Kasumi-1 (cell line): ENCODE measurements at regions not wholly inside any gene's neighbourhood (a gene's known extent, or its start where the extent isn't known, plus 50 kb on each side); places are given as distances from the start of the nearest gene placed in this dataset.
"Not testable (repeated sequence)": the region's sequence is repeated elsewhere in the genome, so short reads cannot be mapped to it uniquely, and the experiment has no call there.

Source experiments
- DNase-seq, 2 experiments: peaks; one replicate each; lab custom pipeline; 2025; lab: John Stamatoyannopoulos, UW

DNA sequence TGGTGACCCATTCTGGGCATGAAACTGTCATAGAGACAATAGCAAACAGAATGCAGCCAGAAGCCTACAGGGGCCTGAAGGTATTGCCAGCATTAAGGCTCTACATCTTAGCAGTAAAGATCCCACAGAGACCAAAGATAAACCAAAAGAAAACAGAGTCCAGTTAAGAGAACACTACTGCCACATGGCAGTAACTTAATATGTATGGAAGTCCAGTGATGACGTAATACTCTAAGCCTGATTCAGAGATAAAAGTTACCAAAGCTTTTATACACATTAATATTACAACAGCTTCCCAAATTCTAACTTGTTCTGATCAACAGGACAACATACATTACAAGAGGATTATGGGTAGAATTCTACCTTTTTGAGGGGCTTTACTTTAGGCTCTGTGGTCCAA, 371.5 kb downstream of the PRELID2 start:
- DNase-seq = no peak

- no peak for DNase-seq
These were observed 372.6 kb downstream of the PRELID2 start for GRCh38 chr5:145462525-145462924.

- no peak for DNase-seq
These were observed 384.8 kb downstream of the PRELID2 start for GRCh38 chr5:145450286-145450885.

DNA sequence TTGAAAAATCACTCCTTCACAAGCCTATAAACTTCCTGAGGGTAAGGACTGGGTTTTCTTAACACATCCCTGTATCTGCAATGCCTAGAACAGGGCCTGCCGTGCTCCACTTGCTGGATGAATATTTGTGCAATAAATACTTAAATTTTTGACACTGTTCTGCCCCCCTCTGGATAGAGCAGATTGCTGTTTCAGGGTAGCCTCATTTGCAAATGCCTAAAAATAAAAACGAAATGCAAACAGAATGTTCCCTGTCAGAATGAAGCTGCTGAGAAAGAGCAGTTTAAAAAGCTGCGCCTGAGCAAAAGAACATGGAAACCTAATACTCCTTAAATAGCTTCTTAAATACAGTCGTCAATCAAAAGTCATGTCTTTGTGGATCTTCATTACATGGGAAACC, 385.3 kb downstream of the PRELID2 start:
- DNase-seq = no peak

- not testable (repeated sequence) for DNase-seq
These were observed 388.3 kb downstream of the PRELID2 start for GRCh38 chr5:145446875-145447274.

GRCh38 chr5:145446412-145446811, 388.7 kb downstream of the PRELID2 start:
- DNase-seq = no peak

DNA sequence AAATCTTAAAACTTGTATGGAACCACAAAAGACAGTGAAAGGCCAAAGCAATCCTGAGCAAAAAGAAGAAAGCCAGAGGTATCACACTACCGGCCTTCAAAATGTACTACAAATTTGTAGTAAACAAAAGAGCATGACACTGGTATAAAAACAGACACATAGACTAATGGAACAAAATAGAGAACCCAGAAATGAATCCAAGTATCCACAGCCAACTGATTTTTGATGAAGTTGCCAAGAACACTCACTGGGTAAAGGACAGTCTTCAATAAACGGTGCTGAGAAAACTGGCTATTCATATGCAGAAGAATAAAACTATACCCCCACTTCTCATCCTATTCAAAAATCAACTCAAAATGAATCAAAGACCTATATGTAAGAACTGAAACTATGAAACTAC, 390.1 kb downstream of the PRELID2 start:
- DNase-seq = no peak

DNA sequence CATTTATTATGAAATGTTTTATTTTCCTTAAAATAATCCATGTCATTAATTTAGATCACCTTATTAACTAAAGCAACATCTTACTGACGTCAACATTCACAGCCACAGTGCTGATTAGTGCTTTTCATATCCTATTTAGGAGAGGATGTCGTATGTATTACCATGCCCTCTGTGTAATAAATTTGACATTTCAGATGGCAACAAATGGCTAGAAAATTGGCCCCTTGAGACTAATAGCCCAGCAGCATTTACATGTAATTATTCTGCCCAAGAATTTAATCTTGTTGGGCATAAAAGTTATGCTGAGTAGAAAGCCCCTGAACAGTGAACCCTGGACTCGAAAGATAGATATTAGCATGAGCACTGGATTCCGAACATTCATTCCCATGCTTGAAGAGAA, 391.2 kb downstream of the PRELID2 start:
- no peak for DNase-seq

DNA sequence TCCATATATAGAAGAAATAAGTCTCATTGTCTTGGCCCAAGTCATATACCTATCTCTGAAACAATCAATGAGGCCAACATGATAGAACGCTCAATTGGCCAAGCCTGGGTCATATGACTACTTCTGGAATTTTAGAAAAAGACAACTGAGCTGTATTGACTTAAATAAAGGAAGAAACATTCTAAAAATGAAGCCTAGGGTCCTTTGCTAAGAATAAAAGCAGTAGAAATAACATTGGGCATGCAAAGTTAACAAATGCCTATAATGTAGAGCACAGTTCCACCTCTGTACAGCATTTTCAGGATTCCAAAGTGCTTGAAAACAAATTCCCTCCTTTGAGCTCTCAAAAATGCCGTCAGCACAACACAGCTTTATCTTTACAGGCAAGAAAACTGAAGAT, 391.8 kb downstream of the PRELID2 start:
- DNase-seq = no peak

GRCh38 chr5:145442661-145443060, 392.5 kb downstream of the PRELID2 start:
- DNase-seq = not testable (repeated sequence)

DNA sequence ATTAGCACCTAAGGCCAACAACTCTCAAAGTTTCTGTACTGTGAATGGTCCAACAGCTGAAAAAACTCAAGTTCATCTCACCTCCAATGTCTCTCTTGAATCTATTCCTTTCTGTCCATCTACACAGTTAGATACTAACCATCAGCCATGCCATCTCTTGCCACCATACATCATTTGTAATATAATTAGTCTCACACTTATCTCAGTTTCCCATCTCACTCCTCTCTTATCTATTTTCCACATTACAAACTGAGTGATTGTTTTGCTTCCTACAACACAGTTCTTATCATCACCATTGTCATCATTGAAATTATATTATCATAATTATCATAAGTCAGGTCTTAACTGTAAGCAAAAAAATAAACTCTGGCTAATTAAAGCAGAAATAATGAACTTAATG, 393.9 kb downstream of the PRELID2 start:
- DNase-seq = no peak

DNA sequence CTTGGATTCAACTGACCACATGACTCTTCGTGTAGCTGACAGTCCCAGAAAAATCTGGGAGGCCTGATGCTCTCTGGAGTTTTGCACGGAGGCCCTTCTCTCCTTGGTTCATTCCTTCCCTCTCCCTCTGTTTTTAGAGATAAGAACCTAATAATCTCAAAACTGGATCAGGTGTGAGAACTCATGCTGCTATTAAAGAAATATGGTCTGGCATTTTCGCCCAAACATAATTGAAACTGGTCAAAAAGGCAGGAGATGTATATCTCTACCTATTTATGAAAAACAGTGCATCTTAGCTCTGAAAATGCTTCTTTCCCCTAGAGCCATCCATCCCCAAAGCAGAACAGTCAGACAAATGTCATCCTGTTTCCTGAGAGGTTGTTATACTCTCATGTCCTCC, 397.5 kb downstream of the PRELID2 start:
- DNase-seq = no peak

DNA sequence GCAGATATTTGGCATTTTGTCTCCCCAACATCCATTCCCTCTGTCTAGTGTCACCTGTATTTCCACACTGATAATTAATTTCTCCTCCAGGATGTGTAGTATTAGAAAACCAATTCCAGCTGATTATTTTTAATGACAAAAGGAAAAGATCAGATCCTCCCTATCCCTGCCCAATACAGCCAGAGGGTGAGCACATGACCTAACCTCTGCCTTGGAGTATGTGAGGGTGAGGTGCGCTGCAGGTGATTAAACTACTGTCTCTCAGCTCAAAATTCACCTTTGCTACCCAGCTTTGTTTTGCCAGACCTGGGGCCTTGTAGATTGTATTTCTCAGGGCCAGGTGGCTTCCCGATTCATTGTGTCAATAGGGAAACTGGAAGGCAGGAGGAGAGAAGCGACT, 402.1 kb downstream of the PRELID2 start:
- DNase-seq = no peak

GRCh38 chr5:145429170-145429569, 406.0 kb downstream of the PRELID2 start:
- DNase-seq = no peak

GRCh38 chr5:145408048-145408341, 427.1 kb downstream of the PRELID2 start:
- DNase-seq = no peak

- DNase-seq = no peak
These were observed 427.7 kb downstream of the PRELID2 start for GRCh38 chr5:145407300-145408047.

DNA sequence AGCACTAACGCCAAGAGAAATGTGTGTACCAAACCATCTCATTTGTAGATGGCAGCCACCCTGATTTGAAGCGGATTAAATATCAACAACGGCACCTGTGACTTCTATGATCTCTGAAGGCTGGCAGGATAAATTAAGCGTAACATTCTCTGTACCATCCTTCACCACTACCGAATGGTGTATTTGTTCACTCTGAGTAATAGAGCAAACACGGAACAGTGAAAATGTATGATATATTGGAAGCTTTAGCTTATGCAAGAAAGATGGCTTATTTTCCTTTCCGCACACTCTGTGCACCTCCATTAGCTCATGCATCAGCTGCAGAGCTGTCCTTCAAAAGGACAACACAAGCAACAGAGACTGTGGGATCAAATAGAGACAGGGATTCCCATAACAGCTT, 431.1 kb downstream of the PRELID2 start:
- DNase-seq = no peak

DNA sequence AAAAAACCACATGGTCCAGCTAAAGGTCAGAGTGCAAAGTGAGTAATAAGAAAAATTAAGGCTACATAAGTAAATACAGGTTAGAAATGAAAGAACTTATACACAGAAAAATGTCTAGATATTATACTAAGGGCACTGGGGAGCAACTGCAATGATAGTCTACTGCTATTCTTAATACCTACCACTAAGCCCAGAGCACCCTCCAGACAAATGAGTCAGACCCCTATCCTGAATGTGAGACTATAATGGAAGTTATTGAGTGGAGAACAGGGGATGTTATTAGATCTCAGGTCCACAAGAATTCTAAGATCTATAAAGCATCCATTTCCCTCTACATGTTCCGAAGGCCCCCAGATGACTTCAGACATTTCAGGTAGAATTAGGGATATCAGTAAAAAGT, 438.3 kb downstream of the PRELID2 start:
- no peak for DNase-seq

DNA sequence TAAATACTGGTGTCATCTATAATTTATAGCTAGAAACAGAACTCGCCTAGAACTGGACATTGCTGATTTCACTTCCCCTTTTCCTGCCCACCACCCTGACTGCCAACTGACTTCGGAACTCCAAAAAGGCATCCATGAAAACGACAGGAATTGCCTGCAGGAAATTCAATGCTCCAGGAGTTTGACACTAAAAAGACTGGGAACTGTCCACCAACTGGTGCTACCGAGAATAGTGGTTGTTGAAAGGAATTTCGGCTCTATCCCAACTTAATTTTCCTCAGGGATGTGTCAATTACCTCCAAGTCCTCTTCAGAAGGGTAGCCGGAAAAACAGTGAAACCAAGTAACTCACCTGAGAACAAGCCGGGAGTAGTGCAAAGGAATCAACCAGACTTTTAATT, 440.0 kb downstream of the PRELID2 start:
- DNase-seq = not testable (repeated sequence)

GRCh38 chr5:145393426-145393825, 441.7 kb downstream of the PRELID2 start:
- no peak for DNase-seq

- no peak for DNase-seq
These were observed 446.1 kb downstream of the PRELID2 start for GRCh38 chr5:145389047-145389446.

- no peak for DNase-seq
These were observed 449.9 kb downstream of the PRELID2 start for GRCh38 chr5:145385276-145385675.

DNA sequence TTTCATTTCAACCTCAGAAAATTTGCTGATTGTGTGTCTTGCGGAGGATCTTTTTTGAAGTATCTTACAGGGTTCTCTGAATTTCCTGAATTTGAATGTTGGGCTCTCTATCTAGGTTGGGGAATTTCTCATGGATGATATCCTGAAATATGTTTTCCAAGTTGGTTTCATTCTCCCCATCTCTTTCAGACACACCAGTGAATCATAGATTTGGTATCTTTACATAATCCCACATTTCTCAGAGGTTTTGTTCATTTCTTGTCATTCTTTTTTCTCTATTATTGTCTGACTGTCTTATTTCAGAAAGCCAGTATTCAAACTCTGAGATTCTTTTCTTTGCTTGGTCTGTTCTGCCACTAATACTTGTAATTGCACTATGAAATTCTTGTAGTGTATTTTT, 456.9 kb downstream of the PRELID2 start:
- no peak for DNase-seq

DNA sequence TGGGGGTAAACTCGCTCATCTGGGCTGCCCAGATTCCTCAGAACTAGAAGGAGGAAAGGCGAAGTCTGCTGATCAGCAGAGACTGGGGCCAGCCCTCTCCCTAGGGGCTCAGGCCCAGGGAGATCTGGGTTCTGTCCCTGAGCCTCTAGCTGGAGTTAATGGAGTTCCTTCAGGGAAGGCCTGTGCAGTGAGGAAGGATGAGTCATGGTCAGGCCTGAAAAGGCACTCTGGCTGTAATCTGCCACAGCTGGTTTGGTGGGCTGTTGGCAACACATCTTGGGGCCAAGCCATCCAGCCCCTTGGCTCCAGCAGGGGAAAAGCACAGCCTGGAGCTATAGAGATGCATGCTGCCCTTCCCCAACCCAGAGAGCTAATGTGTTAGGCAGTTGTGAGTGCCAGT, 459.6 kb downstream of the PRELID2 start:
- DNase-seq = no peak
